GM18873 (cell line): ENCODE measurements at regions not wholly inside any gene's neighbourhood (a gene's known extent, or its start where the extent isn't known, plus 50 kb on each side); places are given as distances from the start of the nearest gene placed in this dataset.
A peak's percentile ranks its signal among the peaks of the same experiment; 100 is the strongest.

ENCODE experiments used
- ATAC-seq: cut with Tn5 transposase; IDR thresholded peaks from one replicate; pipeline ENCODE4 v1.9.1; 2021; ENCODE audit warnings: mild to moderate bottlenecking, moderate library complexity, moderate number of reproducible peaks; ENCODE audit not compliant: unreplicated experiment, low FRiP score

DNA sequence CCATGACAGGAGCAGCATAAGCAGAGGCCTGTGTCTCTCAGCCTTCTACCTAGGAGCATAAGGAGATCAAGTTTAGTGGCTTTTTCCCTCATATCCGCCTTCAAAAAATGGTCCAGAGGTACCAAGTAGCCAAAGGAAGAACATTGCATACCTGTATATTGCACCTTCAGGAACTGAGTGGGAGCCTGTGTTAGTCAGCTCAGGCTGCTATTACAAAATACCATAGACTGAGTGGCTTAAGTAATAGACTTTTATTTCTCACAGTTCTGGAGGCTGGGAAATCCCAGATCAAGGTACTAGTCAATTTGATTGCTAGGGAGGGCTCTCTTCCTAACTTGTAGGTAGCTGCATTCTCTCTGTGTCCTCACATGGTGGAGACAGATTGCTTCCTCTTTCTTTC, 597.4 kb upstream of the PTGER4 start:
- ATAC-seq: no peak

DNA sequence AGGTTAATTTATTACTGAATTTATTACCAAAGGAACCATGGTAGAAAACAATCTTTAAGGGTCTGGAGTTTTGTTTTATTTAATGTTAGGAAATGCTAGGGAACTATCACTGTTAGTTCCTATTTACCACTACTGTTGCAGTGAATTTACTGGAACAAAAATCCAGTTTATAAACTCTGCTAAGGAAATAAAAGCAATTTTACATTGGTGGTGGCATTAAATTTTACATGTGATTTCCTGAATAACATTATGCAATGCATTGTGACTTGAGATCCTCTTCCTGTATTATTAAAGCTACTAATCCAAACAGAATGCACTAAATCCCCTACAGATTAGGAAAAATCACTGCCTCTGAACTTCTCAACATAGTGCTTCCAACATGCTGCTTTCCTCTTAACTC, 599.5 kb upstream of the PTGER4 start:
- ATAC-seq: no peak

DNA sequence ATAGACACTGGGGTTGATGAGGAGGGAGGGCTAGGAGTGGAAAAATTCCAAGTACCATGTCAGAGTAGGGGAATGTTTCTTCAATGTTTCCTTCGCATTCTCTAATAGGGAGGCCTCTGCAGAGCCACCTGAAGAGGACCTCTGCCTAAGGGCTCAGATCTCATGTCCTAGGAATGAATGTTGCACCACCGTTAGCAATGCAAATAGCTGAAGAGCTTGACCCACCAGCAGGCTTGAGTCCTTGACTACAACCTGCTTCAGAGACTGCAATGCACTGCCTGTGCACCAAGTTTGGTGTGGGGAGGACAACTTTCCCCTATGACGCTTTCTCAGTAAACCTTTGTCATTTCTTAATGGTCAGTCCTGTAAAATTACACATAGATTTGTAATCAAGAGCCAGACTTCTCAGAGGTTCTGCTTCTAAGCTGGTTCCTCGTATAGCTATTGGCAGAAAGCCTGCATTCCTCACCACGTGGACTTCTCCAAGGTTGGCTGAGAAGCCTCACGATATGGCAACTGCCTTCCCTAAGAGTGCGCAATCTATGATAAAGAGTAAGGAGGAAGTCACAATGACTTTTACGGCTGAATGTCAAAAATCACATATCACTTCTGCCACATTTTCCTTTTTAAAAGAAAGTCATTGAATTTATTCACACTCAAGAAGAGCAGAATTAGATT, 600.7 kb upstream of the PTGER4 start:
- ATAC-seq: no peak

DNA sequence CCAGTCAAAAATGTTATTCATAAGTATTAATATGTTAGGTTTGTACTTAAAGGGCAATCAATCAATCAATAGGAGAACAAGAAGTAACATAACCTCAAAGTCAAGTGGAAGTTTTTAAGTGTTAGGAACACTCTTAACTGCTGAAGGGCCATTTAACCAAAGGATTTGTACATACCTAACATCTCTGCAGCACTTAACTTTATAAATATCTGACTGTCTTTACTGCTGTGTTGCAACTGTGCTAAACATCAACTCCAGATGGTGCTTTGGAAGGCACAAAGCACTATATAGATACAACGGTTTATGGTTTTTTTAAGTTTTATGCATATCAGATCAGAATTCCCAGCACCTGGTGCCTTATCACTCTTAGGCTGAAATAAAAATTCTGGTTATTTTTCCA, 604.9 kb upstream of the PTGER4 start:
- ATAC-seq: no peak

DNA sequence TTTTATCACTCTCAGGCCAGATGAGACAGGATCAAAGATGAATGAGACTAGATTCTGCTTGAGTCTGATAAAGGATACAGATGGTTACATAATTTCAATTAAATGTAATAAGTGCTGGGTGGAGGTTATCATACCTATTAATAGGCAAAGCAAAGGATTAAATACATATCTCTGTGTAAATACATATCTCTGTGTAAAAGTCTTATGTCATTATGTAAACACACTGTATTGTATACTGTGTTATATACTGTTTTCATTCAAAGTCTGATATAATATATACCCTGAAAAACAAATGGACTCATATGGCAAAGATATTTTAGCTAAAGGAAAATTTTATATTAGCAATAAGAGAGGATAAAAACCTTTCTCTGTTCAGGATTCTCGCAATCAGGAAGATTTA, 605.8 kb upstream of the PTGER4 start:
- ATAC-seq: no peak

DNA sequence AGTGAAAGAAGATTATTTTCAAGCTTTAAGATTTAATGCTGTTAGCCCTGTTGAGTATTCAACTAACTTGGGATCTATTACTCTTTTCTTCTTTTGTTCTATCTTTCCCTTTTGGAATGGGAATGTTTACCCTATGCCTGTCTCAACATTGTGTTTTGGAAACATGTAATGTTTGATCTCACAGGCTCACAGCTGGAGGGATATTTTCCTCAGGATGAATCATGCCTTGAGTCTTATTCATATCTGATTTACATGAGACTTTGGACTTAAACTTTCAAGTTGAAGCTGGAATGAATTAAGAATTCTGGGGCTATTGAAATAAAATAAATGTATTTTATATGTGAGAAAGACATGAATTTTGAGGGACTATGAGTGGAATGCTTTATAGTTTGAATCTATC, 607.8 kb upstream of the PTGER4 start:
- ATAC-seq: no peak

DNA sequence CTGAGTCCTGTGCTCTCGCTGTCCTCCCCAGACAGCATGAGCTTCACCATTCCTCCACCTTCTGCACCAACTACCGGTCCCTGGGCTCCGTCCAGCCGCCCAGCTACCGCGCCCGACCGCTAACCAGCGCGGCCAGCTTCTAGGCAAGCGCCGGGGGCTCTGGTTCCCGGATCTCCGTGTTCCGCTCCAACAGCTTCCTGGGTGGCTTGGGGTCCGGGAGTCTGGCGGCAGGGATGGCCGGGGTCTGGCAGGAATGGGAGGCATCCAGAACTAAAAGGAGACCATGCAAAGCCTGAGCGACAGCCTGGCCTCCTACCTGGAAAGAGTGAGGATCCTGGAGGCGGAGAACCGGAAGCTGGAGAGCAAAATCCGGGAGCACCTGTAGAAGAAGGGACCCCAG, 613.1 kb upstream of the PTGER4 start:
- no peak for ATAC-seq

DNA sequence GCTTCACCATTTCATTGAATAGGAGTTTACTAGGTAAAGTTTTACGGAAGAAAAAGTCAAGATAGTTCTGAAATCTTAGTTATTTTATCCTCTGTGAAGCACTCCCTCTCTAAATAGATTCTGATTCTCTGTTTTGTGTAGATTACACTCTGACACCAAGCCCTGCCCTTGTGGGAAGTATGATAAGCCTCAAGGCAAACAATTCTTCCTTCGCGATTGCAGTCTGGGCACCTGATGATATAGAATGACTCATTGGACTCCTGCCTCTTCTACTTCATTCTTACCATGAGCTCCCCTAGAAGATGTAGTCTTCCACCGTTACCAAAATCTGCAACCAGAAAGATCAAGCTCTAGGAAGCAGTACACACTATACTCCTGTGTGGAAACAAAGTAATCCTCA, 626.9 kb upstream of the PTGER4 start:
- ATAC-seq: no peak

DNA sequence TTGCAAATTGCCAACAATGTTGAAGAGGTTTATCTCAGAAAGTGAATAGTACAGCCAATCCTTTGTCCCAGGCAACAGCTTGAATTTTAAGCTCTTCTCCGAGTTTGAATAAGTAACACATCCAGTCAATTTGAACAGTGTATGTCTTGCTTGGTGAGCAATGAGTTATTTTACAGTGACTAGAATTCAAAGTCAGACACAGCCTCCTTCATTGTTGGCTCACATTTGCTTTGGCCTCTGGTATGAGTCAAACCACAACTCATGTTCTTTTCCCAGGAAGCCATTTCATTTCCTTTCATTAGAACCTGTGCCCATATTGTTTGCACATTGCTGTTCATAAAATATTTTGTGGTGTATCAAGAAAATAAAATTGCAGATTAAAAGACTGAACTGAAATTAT, 622.0 kb upstream of the DAB2 start:
- no peak for ATAC-seq

DNA sequence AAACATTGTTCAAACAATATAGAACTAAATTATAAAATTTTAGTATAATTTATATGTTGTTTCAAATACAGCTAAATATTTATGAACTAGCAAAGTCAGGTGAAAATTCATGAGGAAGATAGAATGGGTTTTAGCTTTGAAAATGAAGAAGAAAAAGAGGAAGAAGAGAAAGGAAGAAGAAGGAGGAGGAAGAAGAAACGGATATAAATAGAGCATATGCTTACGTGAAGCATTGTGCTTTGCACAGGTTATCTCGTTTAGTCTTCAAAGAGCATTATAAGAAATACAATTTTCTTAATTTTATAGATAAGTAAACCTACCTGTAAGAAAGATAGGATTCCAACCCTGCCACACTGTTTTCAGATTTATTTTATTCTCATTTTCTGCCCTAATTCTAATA, 620.6 kb upstream of the DAB2 start:
- no peak for ATAC-seq

DNA sequence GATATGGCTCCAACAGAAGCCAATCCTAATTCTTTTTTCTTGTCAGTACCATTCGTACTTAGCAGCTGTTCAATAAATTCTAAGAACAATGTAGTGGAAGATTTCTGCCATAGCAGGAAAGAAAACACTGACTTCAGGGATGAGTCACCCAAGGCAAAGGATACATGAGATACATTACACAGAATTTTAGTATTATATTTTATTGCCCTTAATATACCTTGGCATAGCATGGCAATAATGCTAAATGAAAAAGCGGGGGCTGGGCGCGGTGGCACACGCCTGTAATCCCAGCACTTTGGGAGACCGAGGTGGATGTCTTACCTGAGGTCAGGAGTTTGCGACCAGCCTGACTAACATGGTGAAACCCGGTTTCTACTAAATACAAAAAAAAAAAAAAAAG, 619.1 kb upstream of the DAB2 start:
- no peak for ATAC-seq

DNA sequence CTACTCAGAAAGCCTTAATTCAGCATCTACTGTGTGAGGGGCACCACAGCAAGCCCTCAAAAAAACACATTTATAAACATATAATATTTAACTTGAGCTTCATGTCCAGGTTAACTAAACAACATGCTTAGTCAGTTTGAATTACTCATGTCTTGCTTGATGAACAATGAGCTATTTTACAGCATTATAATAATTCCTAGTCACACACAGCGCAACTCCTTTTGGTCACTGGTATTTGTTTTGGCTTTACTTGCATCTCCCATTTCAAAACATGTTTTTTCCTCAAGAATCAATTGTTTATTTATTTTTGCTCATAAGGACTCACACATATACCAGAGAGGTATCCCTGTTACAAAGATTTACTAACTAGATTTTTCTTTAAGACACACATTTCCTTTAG, 616.7 kb upstream of the DAB2 start:
- no peak for ATAC-seq

DNA sequence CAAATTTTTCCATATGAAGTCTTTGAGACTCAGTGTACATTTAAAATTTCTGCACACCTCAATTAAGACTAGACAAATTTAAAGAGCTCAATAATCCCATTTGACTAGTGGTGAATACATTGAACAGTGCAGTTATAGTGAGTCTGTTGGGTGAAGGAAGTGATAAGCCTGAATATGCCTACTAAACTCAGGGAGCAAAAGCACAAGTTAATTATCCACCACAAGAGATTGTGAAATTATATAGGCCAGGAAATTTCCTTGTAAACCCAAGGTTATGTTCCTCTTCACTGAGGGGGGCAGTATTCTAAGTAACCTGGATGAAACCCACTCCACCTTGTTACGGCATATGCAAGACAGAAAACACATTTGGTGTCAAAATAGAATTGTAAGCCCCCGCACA, 612.9 kb upstream of the DAB2 start:
- ATAC-seq: no peak

DNA sequence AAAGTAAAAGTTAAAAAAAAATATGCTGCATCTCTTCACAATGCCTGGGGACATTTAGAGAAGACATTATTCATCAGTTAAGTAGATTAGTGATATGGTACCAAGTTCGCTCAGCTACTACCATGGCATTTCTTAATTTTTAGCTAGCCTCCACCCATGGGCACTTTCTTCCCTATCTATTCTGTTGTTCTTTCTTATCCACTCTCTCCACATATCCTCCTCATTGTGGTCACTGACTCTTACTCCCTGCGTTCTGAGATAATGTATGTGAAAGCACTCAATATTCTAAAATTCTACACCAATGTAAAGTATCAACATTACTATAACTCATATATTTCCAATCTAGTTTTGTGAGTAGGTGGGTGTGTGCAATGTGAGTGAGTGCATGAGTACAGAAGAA, 609.7 kb upstream of the DAB2 start:
- ATAC-seq: no peak

DNA sequence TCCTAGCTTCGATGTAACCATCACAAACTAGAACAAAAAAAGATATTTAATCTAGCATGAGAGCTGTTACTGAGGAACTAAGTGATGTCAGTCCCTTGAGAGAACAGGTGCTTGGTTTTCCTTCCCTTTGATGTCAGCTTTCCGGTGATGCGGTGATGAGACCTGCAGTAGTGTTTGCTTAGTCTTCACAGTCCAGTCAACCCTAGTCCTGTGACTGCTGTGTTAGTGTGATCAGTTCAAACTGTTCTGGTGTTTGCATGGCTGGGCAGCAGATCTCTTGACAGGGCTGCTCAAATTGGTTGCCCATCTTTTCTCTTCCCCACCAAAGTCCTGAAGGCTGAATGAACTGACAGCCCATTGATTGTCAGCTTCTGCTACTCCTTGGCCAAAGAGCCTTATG, 608.6 kb upstream of the DAB2 start:
- ATAC-seq: peak; percentile 94

DNA sequence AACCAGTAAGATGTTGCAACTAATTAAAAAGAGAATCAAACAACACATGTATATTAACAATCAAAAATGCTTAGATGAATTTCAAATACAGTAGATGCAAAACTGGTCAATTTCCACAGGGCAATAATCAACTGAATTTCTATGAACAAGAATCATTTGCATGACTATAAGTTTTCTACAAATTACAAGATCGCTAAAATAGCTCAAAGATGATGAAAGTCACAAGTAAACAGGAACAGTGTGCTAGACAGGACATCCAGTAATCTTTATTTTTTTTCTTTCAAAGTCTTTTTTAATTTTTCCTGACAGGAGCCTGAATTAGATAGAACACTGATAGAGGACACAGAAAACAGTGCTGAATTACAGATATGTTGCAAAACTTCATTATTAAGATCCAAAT, 608.2 kb upstream of the DAB2 start:
- no peak for ATAC-seq

DNA sequence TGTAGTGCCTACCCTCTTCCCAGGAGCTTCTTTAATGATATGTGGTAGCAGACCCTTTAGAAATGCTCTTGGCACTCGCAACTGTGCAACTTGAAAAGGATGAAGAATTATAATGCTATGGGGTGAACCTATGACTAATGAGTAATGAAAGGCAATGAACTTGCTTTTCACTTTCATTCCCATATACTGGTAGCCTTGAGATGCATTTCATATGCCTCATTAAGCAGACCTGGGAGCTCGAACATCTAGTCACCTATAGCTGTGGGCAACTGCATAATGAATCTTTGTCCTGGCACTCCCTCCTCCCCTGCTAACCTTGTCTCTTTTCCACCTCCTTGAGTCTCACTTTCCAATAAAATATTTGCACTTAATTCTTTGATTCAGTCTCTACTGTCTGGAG, 605.9 kb upstream of the DAB2 start:
- no peak for ATAC-seq

DNA sequence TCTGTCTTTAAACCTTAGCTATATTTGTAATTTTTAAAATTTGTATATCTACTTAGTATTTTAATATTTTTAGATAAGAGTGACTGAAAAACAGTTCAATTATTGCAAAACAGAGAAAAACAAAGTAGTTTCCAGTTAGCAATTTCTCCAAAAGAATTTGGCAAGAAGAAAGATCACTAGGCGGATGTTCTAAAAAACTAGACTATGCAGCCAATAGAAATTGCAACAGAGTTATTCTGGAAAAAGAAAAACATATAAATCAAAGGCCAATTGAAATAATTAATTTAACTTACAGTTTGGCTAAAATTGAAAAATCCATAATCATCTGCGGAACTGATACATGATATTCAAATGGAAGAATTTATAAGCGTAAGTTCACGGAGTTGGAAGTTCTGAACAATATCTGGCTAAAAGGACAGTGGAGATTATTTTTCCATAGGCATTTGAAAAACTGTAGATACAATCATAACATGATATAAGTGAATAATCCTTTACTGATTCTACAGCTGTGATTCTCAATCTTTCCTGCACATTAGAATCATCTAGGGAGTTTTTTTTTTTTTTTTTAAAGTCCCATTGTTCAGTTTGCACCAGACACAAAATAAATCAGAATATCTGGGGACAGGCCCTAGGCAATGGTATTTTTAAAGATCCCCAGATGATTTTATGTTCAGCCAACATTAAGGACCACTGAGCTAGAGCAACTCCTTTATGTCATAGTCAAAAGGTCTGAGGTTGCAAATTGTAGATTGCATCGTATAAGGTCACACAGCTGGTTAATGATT, 605.1 kb upstream of the DAB2 start:
- no peak for ATAC-seq

DNA sequence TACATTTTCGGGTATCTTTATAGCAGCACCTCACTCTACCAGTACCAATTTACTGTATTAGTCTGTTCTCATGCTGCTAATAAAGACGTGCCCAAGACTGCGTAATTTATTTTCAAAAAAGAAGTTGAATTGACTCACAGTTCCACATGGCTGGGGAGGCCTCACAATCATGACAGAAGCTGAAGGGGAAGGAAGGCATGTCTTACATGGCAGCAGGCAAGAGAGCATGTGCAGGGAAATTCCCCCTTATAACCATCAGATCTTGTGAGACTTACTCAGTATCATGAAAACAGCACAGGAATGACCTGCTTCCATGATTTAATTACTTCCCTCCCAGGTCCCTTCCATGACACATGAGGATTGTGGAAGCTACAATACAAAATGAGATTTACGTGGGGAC, 602.6 kb upstream of the DAB2 start:
- no peak for ATAC-seq

DNA sequence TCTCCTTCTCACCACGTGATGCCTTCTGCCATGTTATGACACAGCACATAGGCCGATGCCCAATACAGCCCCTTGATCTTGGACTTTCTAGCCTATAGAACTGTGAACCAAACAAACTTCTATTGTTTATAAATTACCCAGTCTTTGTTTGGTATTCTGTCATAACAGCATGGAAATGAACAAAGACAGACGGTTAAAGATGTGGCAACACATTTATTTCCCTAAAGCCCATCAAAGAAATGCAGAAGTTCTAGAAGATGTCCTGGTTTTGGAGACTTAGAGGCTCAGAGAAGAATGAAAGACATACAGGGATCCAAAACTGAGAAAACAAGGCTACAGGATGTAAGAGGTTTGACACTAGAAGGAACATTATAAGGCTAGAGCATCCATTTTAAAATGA, 600.8 kb upstream of the DAB2 start:
- ATAC-seq: no peak

DNA sequence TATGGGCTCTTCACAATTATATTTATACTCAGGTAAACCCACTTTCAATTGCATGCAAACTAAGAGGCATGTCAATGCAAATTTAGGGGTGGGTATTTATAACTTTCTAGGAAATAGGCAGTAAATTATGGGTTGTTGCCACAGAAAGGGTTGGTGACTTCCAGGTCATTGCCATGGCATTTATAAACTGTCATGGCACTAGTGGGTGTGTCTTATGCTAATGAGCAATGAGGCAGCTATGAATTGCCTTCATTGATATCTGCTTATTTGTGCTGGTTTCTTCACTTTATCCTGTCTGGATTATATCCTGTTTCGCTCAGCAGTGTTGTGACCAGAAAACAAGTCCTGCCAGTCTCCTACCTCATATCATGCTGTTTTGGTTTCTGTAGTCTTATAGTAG, 597.3 kb upstream of the DAB2 start:
- no peak for ATAC-seq

DNA sequence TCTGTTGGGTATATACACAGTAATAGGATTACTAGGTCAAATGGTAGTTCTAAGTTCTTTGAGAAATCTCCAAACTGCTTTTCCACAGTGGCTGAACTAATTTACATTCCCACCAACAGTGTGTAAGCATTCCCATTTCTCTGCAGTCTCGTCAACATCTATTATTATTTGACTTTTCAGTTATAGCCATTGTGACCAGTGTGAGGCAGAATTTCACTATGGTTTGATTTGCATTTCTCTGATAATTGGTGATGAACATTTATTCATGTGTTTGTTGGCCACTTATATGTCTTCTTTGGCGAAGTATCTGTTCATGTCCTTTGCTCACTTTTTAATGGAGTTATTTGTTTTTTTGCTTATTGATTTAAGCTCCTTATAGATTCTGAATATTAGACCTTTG, 596.2 kb upstream of the DAB2 start:
- no peak for ATAC-seq
